GM19395 (cell line): ENCODE measurements at regions not wholly inside any gene's neighbourhood (a gene's known extent, or its start where the extent isn't known, plus 50 kb on each side); places are given as distances from the start of the nearest gene placed in this dataset.

Experiments used
- ATAC-seq: cut with Tn5 transposase; IDR thresholded peaks from one replicate; pipeline ENCODE4 v1.9.1; 2021; ENCODE audit warnings: mild to moderate bottlenecking, moderate library complexity; ENCODE audit not compliant: unreplicated experiment

- no peak for ATAC-seq
Measured at GRCh38 chr5:141778683-141779082, 96.7 kb upstream of the ARAP3 start.

GRCh38 chr5:141778206-141778605 is 96.2 kb upstream of the ARAP3 start:
- no peak for ATAC-seq

- no peak for ATAC-seq
Measured at GRCh38 chr5:141777711-141778110, 95.7 kb upstream of the ARAP3 start.

GRCh38 chr5:141777130-141777529 is 95.1 kb upstream of the ARAP3 start:
- ATAC-seq, result no peak

GRCh38 chr5:141773779-141774562 is 91.9 kb upstream of the ARAP3 start:
- ATAC-seq, result no peak

- no peak for ATAC-seq
Measured at GRCh38 chr5:141772281-141772680, 90.3 kb upstream of the ARAP3 start.

GRCh38 chr5:141771562-141771961 is 89.5 kb upstream of the ARAP3 start:
- ATAC-seq, result no peak

- ATAC-seq, result no peak
Measured at GRCh38 chr5:141771031-141771430, 89.0 kb upstream of the ARAP3 start.

- ATAC-seq, result no peak
Measured at GRCh38 chr5:141769671-141770070, 87.6 kb upstream of the ARAP3 start.

GRCh38 chr5:141767671-141768070 is 85.6 kb upstream of the ARAP3 start:
- no peak for ATAC-seq

- ATAC-seq, result no peak
Measured at GRCh38 chr5:141765896-141766551, 84.0 kb upstream of the ARAP3 start.

GRCh38 chr5:141763541-141763940 is 81.5 kb upstream of the ARAP3 start:
- ATAC-seq, result no peak

- ATAC-seq, result peak; percentile 69
Measured at GRCh38 chr5:141762790-141763368, 80.8 kb upstream of the ARAP3 start.

GRCh38 chr5:141762316-141762715 is 80.3 kb upstream of the ARAP3 start:
- no peak for ATAC-seq

GRCh38 chr5:141760753-141761152 is 78.7 kb upstream of the ARAP3 start:
- no peak for ATAC-seq

GRCh38 chr5:141760193-141760592 is 78.2 kb upstream of the ARAP3 start:
- ATAC-seq, result no peak

GRCh38 chr5:141758310-141758998 is 76.4 kb upstream of the ARAP3 start:
- no peak for ATAC-seq

- no peak for ATAC-seq
Measured at GRCh38 chr5:141757402-141757801, 75.4 kb upstream of the ARAP3 start.

GRCh38 chr5:141756196-141756595 is 74.2 kb upstream of the ARAP3 start:
- ATAC-seq, result no peak

- no peak for ATAC-seq
Measured at GRCh38 chr5:141753971-141754713, 72.1 kb upstream of the ARAP3 start.
